Gastroesophageal sphincter (tissue), 3 donors: ENCODE measurements at regions not wholly inside any gene's neighbourhood (a gene's known extent, or its start where the extent isn't known, plus 50 kb on each side); places are given as distances from the start of the nearest gene placed in this dataset.

Source experiments
- CTCF ChIP-seq, 4 experiments: fragments of 200-600 bp in 2 of 4; fragments of 450-650 bp in 2 of 4; sonication (generic) in 1 of 4; IDR thresholded peaks; one replicate each; pipeline ENCODE4 v1.5.1; 2017 to 2019; ENCODE audit warnings: antibody characterized with exemption in 4 of 4, mild to moderate bottlenecking in 2 of 4, moderate library complexity in 2 of 4
- EP300 ChIP-seq: sonication (generic); formaldehyde crosslinking; IDR thresholded peaks from one replicate; pipeline ENCODE4 v1.6.1; 2017; ENCODE audit warnings: antibody characterized with exemption, mild to moderate bottlenecking

- TF ChIP-seq CTCF (IDR thresholded peaks at IDR 0.05) (no peak), EP300 (no peak)
Observed at GRCh38 chr2:160913323-160913722, 246.9 kb upstream of the TANK start.
